Common myeloid progenitor, CD34-positive (primary cell): ENCODE measurements at regions not wholly inside any gene's neighbourhood (a gene's known extent, or its start where the extent isn't known, plus 50 kb on each side); places are given as distances from the start of the nearest gene placed in this dataset.
"Not testable (repeated sequence)": the region's sequence is repeated elsewhere in the genome, so short reads cannot be mapped to it uniquely, and the experiment has no call there.

Experiments
- CTCF ChIA-PET: fragments of 350-600 bp; sonication (Branson Sonifier 250); formaldehyde crosslinking; loops from one replicate; lab custom pipeline; 2021; ENCODE audit warnings: antibody characterized with exemption; lab: Charles Lee
- POLR2A ChIA-PET: fragments of 350-600 bp; sonication (Branson Sonifier 250); formaldehyde crosslinking; loops from one replicate; lab custom pipeline; 2021; ENCODE audit warnings: antibody characterized with exemption; lab: Charles Lee
- DNase-seq, 3 donors: peaks; one replicate each; pipeline versions ENCODE4 v3.0.0 to v3.0.0-alpha.2; 2013
- H3K27ac ChIP-seq, 2 experiments: 1 replicate in 1 of 2; 2 replicates in 1 of 2; pipeline ENCODE4 v1.7.0; 2013; ENCODE audit warnings: inconsistent platforms in 2 of 2, low read length in 2 of 2, mild to moderate bottlenecking in 2 of 2, low read depth in 1 of 2, moderate library complexity in 1 of 2; ENCODE audit not compliant: severe bottlenecking in 2 of 2, insufficient read depth in 1 of 2, poor library complexity in 1 of 2
- H3K27me3 ChIP-seq, 5 experiments: replicated peaks in 2 of 5; 1 replicate in 3 of 5; 2 replicates in 2 of 5; pipeline versions ENCODE4 v1.6.1 to v1.7.0; 2013; ENCODE audit warnings: low read length in 4 of 5, mild to moderate bottlenecking in 2 of 5, moderate library complexity in 2 of 5, inconsistent platforms in 1 of 5; ENCODE audit not compliant: insufficient read depth in 5 of 5, control insufficient read depth in 4 of 5
- H3K36me3 ChIP-seq, 4 experiments: 1 replicate in 2 of 4; 2 replicates in 2 of 4; pipeline versions ENCODE4 v1.6.1 to v1.7.0; 2013; ENCODE audit warnings: low read length in 3 of 4, control low read depth in 1 of 4, mild to moderate bottlenecking in 1 of 4; ENCODE audit not compliant: control insufficient read depth in 4 of 4, insufficient read depth in 4 of 4
- H3K4me1 ChIP-seq, 4 experiments: 1 replicate in 3 of 4; 2 replicates in 1 of 4; pipeline versions ENCODE4 v1.6.1 to v1.7.1; 2013; ENCODE audit warnings: low read length in 3 of 4, mild to moderate bottlenecking in 3 of 4, control low read depth in 1 of 4, inconsistent platforms in 1 of 4, moderate library complexity in 1 of 4; ENCODE audit not compliant: control insufficient read depth in 4 of 4, insufficient read depth in 4 of 4; ENCODE audit errors: control extremely low read depth in 1 of 4
- H3K4me3 ChIP-seq, 7 experiments: 1 replicate in 4 of 7; 2 replicates in 3 of 7; pipeline versions ENCODE4 v1.5.1 to v1.7.0; 2013; ENCODE audit warnings: mild to moderate bottlenecking in 7 of 7, low read length in 6 of 7, moderate library complexity in 6 of 7, inconsistent platforms in 2 of 7, low read depth in 2 of 7, control low read depth in 1 of 7; ENCODE audit not compliant: insufficient read depth in 4 of 7, control insufficient read depth in 1 of 7; ENCODE audit errors: extremely low read depth in 1 of 7
- H3K9me3 ChIP-seq, 5 experiments: 1 replicate in 4 of 5; 2 replicates in 1 of 5; pipeline versions ENCODE4 v1.6.1 to v1.7.1; 2013; ENCODE audit warnings: low read length in 4 of 5, mild to moderate bottlenecking in 2 of 5, inconsistent platforms in 1 of 5, low read depth in 1 of 5, moderate library complexity in 1 of 5; ENCODE audit not compliant: control insufficient read depth in 4 of 5, insufficient read depth in 2 of 5; ENCODE audit errors: control extremely low read depth in 1 of 5
- WGBS: methylation state at CpG from one replicate; pipeline ENCODE4 v1.1.5; 2013; ENCODE audit not compliant: insufficient coverage; 5-methylcytosine and 5-hydroxymethylcytosine counted together

- no peaks in the 10 kb centered on the region for H3K9me3 ChIP-seq
- 80% methylated on average over 5 of the region's 5 CpGs for WGBS
- ChIA-PET POLR2A (no interaction called here), CTCF (no interaction called here)
- no peak overlapping the region for H3K4me3 ChIP-seq
- no peak overlapping the region for H3K27ac ChIP-seq
- H3K36me3 ChIP-seq, result no peaks in the 10 kb centered on the region
- DNase-seq, result no peak
- H3K4me1 ChIP-seq, result no peaks in the 10 kb centered on the region
- peaks cover 0 to 9% (median 4%) of the 10 kb centered on the region in 5 experiments for H3K27me3 ChIP-seq
Measured at GRCh38 chr16:26988186-26988585, 78.5 kb upstream of the C16orf82 start.

GRCh38 chr16:26990384-26991120, 76.2 kb upstream of the C16orf82 start:
- POLR2A ChIA-PET, CTCF ChIA-PET: not testable (repeated sequence)

GRCh38 chr16:26992666-26993349, 73.9 kb upstream of the C16orf82 start:
- Histone ChIP-seq H3K27me3 (peaks cover 0 to 8% (median 2%) of the 10 kb centered on the region in 5 experiments), H3K4me1 (no peaks in the 10 kb centered on the region), H3K4me3 (no peak overlapping the region), H3K9me3 (peaks cover 0 to 4% (median 1%) of the 10 kb centered on the region in 5 experiments), H3K27ac (no peak overlapping the region), H3K36me3 (no peaks in the 10 kb centered on the region)
- ChIA-PET POLR2A (no interaction called here), CTCF (no interaction called here)
- DNase-seq, result no peak
- WGBS, result 78% methylated on average over 6 of the region's 9 CpGs

More at GRCh38 chr16:26990384-26991120, 76.2 kb upstream of the C16orf82 start:
- not testable (repeated sequence) for H3K27ac ChIP-seq, H3K4me1 ChIP-seq, DNase-seq, H3K9me3 ChIP-seq, H3K36me3 ChIP-seq, H3K4me3 ChIP-seq
- peaks cover 0 to 15% (median 4%) of the 10 kb centered on the region in 5 experiments for H3K27me3 ChIP-seq
- 80% methylated on average over 1 of the region's 5 CpGs for WGBS

GRCh38 chr16:26993511-26993910, 73.2 kb upstream of the C16orf82 start:
- CTCF ChIA-PET, result no interaction called here
- Histone ChIP-seq H3K27me3 (peaks cover 0 to 6% (median 0%) of the 10 kb centered on the region in 5 experiments), H3K36me3 (no peaks in the 10 kb centered on the region), H3K9me3 (peaks cover 0 to 4% (median 1%) of the 10 kb centered on the region in 5 experiments), H3K4me3 (no peak overlapping the region), H3K27ac (no peak overlapping the region), H3K4me1 (no peaks in the 10 kb centered on the region)
- WGBS, result 88% methylated on average over 10 of the region's 10 CpGs
- DNase-seq, result no peak
- POLR2A ChIA-PET, result no interaction called here

- 46% methylated on average over 4 of the region's 5 CpGs for WGBS
- POLR2A ChIA-PET, result no interaction called here
- CTCF ChIA-PET, result no interaction called here
Measured at GRCh38 chr16:26993963-26994362, 72.8 kb upstream of the C16orf82 start.

GRCh38 chr16:26995522-26995921, 71.2 kb upstream of the C16orf82 start:
- H3K4me3 ChIP-seq, result no peak overlapping the region

More at GRCh38 chr16:26993963-26994362, 72.8 kb upstream of the C16orf82 start:
- no peak overlapping the region for H3K27ac ChIP-seq
- DNase-seq, result no peak
- H3K36me3 ChIP-seq, result no peaks in the 10 kb centered on the region
- H3K27me3 ChIP-seq, result peaks cover 0 to 6% (median 0%) of the 10 kb centered on the region in 5 experiments
- no peaks in the 10 kb centered on the region for H3K4me1 ChIP-seq
- H3K4me3 ChIP-seq, result no peak overlapping the region
- H3K9me3 ChIP-seq, result peaks cover 0 to 4% (median 1%) of the 10 kb centered on the region in 5 experiments

GRCh38 chr16:27005386-27005785, 61.3 kb upstream of the C16orf82 start:
- Histone ChIP-seq H3K27me3 (peaks cover 0 to 2% (median 0%) of the 10 kb centered on the region in 5 experiments), H3K4me3 (no peak overlapping the region), H3K27ac (no peak overlapping the region), H3K4me1 (no peaks in the 10 kb centered on the region), H3K36me3 (no peaks in the 10 kb centered on the region), H3K9me3 (no peaks in the 10 kb centered on the region)
- CTCF ChIA-PET, result no interaction called here
- POLR2A ChIA-PET, result no interaction called here
- no peak for DNase-seq

More at GRCh38 chr16:26995522-26995921, 71.2 kb upstream of the C16orf82 start:
- POLR2A ChIA-PET, result no interaction called here
- Histone ChIP-seq H3K4me1 (no peaks in the 10 kb centered on the region), H3K9me3 (peaks cover 0 to 4% (median 1%) of the 10 kb centered on the region in 5 experiments), H3K36me3 (no peaks in the 10 kb centered on the region), H3K27me3 (peaks cover 0 to 6% (median 2%) of the 10 kb centered on the region in 5 experiments), H3K27ac (no peak overlapping the region)
- CTCF ChIA-PET, result no interaction called here
- no peak for DNase-seq
- WGBS, result 79% methylated on average over 4 of the region's 4 CpGs
